ENCODE measurements at regions not wholly inside any gene's neighbourhood (a gene's known extent, or its start where the extent isn't known, plus 50 kb on each side); places are given as distances from the start of the nearest gene placed in this dataset.

GRCh38 chr4:24476282-24476681 is 108.1 kb downstream of the DHX15 start:
- DNase-seq (ENCODE audit: low spot score): no peak

DNA sequence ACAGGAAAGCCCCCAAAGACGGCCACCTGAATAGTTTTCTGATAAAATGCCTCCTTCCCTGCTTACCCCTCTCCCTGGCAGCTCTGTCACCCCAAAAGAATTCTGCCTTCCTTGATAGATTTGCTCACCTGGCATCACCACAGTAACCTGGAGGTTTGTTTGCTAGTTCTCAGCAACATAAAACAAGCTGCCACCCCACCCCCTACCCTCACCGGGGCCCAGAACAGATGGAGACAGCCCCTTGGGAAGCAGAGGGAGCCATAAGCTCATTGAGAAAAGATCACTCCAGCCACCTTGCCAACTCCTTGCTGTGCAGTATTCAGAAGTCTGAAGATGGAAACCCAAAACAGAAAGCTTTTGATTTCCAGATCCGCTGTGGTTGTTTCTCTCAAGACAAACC is 108.6 kb downstream of the DHX15 start:
- no peak for DNase-seq (ENCODE audit: low spot score)

- DNase-seq (ENCODE audit: low spot score): no peak
Measured at GRCh38 chr4:24473309-24473721, 111.0 kb downstream of the DHX15 start.

- DNase-seq (ENCODE audit: low spot score): peak; percentile 56
Measured at GRCh38 chr4:24472514-24473308, 111.6 kb downstream of the DHX15 start.

GRCh38 chr4:24472161-24472510 is 112.2 kb downstream of the DHX15 start:
- no peak for DNase-seq (ENCODE audit: low spot score)

DNA sequence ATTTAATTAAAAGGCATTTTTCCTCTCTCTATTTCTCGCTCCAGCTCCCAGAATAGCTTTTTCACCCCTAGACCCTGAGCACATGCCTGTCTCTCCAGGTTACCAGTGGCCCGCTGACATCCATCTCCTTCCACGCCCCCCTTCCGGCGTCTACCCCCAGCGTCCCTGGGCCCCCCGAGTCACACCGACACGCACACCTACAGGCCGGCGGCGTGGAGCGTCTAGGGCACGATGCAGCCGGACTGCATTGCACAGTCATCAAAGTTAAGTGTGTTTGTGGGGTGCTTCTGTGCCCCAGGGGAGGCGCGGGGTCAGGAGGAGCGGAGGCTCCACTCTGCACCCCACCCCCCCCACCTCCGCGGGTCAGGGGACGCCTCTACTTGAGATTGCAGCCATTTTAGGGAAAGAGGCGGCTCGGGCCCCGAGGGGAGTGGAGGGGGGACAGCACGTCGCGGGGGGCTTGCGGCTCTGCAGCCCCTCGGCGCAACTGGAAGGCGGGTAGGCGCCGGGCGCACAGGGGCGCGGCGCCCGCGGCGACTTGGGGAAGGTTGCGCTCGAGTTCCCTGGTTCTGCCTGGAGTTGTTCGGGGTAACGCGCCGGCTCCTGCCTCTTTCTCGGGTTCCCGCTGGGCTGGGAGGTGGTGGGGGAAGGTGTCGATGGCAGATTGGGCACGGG is 112.7 kb downstream of the DHX15 start:
- no peak for DNase-seq (ENCODE audit: low spot score)

DNA sequence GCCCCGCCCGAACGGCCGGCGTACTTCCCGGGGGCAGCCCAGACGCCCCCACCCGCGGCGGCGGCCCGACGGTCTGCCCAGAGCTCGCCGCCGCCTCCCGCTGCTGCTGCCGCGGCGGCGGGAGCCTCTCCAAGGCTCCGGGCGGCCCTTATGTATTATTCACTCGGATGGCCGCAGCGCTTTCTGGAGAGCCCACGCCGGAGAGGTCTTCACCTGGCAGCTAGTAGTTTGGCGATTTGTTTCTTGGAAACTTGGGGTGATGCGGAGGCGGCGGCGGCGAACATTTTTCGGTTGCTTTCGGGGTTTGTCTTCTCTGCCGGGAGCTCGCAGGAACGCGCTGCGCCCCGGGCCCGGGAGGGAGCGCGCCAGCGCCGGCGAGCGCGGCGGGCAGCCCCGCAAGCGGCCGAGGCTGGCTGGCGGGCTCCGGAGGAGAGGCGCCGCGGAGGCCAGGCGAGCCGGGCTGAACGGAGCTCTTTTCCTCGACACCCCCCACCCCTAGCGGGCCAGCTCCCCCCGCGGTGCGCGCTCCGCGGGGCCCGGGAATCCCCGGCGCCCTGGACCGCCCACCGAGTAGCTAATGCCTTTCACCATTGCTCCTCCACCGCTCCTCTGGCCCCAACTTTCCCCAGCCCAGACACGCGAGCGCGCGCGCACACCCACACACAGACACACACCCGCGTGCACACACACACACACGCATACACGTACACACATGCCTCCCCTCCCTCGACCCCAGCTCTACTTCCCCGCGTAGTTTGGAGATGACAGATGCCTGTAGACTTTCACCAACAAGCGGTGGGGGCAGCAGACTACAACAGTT is 113.5 kb downstream of the DHX15 start:
- peak; percentile 12 for DNase-seq (ENCODE audit: low spot score)

- DNase-seq (ENCODE audit: low spot score): no peak
Measured at GRCh38 chr4:24468071-24468470, 116.3 kb downstream of the DHX15 start.

DNA sequence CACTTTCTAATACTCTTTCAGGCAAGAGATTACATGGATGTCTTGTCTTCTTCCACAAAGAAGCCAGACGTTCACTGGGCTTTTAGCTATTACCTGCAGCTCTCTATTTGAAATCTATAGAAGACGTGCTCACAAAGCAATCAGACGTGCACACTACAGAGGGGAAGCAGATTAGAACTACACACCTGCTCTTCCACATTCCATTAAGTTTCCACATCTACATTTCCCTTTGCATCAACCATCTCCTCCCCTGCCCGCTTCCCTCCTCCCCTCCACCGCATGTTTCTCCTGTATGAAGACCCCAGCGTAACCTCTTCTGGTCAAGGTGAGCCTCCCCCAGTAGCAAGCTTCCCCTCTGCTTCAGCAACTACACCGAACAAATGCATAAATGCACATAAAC is 119.8 kb downstream of the DHX15 start:
- no peak for DNase-seq (ENCODE audit: low spot score)

DNA sequence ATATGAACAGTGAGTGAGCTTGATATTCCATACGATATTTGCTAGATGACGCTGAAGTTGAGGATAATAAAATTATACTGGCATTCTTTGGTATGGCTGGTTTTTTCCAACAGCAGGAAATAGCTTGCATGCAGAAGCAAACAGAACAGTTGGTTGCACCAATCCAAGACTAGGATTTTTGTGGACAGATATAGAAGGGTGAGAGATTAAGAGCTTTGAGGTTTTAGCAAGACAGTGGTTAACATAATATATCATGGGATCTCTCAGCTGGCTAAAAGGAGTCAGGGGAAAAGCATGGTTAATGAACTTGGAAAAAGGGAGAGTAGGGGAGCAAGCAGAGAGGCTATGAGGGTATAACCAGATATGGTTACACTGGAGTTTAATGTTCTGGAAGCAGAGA is 127.9 kb downstream of the DHX15 start:
- no peak for DNase-seq (ENCODE audit: low spot score)

GRCh38 chr4:24453951-24454350 is 130.4 kb downstream of the DHX15 start:
- no peak for DNase-seq (ENCODE audit: low spot score)

DNA sequence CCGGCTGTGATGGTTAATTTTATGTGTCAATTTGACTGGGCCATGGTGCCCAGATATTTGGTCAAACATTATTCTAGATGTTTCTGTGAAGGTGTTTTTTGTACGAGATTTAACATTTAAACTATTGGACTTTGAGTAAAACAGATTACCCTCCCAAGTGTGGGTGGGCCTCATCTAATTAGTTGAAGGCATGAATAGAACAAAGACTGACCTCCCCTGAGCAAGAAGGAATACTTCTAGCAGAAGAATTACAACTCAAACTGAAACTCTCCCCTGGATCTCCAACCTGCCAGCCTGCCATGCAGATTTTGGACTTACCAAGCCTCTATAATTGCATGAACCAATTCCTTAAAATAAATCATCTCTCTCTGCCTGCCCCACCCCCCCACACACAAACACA is 132.5 kb downstream of the DHX15 start:
- no peak for DNase-seq (ENCODE audit: low spot score)

GRCh38 chr4:24443200-24443599 is 141.2 kb downstream of the DHX15 start:
- no peak for DNase-seq (ENCODE audit: low spot score)

DNA sequence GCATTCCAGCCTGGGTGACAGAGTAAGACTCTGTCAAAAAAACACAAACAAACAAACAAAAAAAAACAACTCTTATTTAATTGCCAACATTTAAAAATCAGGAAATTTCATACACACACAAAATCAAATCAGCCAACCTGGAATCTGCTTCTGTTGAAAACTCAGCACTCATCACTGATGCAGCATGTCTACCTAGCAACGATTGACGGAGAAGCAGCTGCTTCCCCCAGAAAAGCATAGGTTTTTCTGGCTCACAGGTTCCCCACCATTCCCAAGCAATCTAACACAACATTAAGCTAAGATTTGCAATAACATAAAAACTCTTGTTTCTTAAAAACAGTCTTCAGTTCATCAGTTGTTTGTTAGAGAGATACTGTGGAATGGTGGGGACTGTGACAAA is 143.6 kb downstream of the DHX15 start:
- DNase-seq (ENCODE audit: low spot score): no peak

- no peak for DNase-seq (ENCODE audit: low spot score)
Measured at GRCh38 chr4:24434241-24434640, 150.1 kb downstream of the DHX15 start.

- DNase-seq (ENCODE audit: low spot score): no peak
Measured at GRCh38 chr4:24433515-24434214, 150.7 kb downstream of the DHX15 start.

GRCh38 chr4:24428850-24429249 is 155.5 kb downstream of the DHX15 start:
- DNase-seq (ENCODE audit: low spot score): no peak

- DNase-seq (ENCODE audit: low spot score): no peak
Measured at GRCh38 chr4:24426557-24426956, 157.8 kb downstream of the DHX15 start.

GRCh38 chr4:24425863-24426262 is 158.5 kb downstream of the DHX15 start:
- DNase-seq (ENCODE audit: low spot score): no peak

- no peak for DNase-seq (ENCODE audit: low spot score)
Measured at GRCh38 chr4:24423670-24424069, 160.7 kb downstream of the DHX15 start.

DNA sequence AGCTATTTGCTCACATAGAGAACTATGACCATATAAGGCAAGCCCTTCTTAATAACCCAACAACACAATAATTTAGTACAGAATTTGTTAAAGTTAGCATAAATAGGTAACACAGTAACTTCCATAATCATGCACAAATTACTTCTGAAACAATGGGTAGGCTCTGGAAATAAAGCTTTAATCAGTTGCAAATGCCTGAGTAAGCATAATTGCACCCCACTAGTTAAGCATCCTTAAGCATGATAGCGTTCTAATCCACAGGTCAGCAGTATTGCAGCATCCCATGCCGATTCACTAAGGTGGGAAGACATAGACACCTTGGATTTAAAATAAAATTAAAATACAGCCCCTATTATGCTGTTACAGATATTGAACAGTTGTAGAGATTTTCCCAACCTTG is 161.7 kb downstream of the DHX15 start:
- no peak for DNase-seq (ENCODE audit: low spot score)
